ENCODE measurements at regions not wholly inside any gene's neighbourhood (a gene's known extent, or its start where the extent isn't known, plus 50 kb on each side); places are given as distances from the start of the nearest gene placed in this dataset.

DNA sequence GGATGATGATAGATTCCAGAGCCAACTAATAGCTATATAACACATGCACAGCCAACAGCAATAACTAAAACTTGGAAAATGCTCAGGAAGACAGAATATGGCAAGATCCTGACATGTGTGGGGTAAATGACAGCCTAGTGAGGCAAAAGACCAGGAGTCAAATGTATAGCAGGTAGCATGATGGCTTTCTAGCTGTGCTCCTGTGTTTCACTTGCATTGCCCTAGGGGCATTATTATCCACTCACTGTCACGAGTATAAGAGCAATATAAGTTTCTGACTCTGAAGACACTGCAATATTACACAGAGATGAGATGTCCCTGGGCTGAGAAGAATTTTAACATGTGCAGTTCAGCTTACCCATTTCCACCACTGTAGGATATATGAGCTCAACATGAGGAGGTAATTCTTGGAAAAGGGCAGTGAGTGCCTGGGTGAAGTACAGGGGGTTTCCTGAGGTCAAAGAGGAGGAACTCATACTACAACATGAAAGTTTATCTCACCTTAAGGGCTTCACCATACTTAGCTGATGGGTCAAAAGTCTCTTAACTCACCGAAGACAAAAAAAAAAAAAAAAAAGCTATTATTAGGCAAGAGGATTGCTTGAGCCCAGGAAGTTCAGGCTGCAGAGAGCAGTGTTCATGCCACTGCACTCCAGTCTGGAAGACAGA, 1385.6 kb upstream of the SLC39A10 start:
- no peaks in the 10 kb centered on the region for H3K36me3 ChIP-seq (ENCODE audit: insufficient read depth, low read length)
- H3K4me1 ChIP-seq (ENCODE audit: insufficient read depth, low read length): no peaks in the 10 kb centered on the region
- no peaks in the 10 kb centered on the region for H3K27me3 ChIP-seq (ENCODE audit: insufficient read depth, low read length, poor library complexity, severe bottlenecking)
- Mint-ChIP-seq H3K27me3 (no peaks in the 10 kb centered on the region), H3K36me3 (no peaks in the 10 kb centered on the region), H3K9me3 (peaks cover 0 to 1% (median 0%) of the 10 kb centered on the region in 5 donors), H3K27ac (no peak overlapping the region), H3K4me3 (no peak overlapping the region), H3K4me1 (no peaks in the 10 kb centered on the region)
- no peak for DNase-seq
- no peak overlapping the region for H3K27ac ChIP-seq (ENCODE audit: low read depth, low read length)
- H3K4me3 ChIP-seq (ENCODE audit: low read length): no peak overlapping the region
- ChIA-PET POLR2A (no interaction called here), CTCF (no interaction called here)
- H3K9me3 ChIP-seq (ENCODE audit: low read length): no peaks in the 10 kb centered on the region

DNA sequence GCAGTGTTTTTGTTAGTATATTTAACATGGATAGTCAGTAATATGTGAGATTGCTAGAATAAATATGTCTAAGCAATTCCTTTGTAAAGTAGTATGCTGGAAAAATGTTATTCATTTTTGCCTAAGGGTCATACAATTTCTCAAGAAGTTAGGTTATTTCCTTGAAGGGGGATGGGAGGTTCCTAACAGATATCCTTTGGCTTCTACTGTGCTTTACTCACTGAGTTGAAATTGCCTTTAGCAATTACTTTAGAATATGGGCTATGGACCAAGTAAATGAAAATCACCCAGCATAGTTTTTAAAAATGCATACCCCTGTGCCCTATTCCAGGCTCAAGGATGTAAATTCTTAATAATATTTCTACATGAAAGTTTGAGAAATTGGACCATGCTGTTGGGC, 1386.4 kb upstream of the SLC39A10 start:
- H3K4me1 Mint-ChIP-seq: no peaks in the 10 kb centered on the region
- POLR2A ChIA-PET: no interaction called here
- H3K27me3 Mint-ChIP-seq: peaks cover 0 to under 1% of the 10 kb centered on the region in 2 donors
- H3K4me3 Mint-ChIP-seq: no peak overlapping the region
- H3K27me3 ChIP-seq (ENCODE audit: insufficient read depth, low read length, poor library complexity, severe bottlenecking): no peaks in the 10 kb centered on the region
- CTCF ChIA-PET: no interaction called here
- no peak overlapping the region for H3K27ac ChIP-seq (ENCODE audit: low read depth, low read length)
- no peaks in the 10 kb centered on the region for H3K9me3 ChIP-seq (ENCODE audit: low read length)
- H3K27ac Mint-ChIP-seq: no peak overlapping the region
- no peak for DNase-seq
- peaks cover 0 to 1% (median 0%) of the 10 kb centered on the region in 5 donors for H3K9me3 Mint-ChIP-seq
- no peaks in the 10 kb centered on the region for H3K4me1 ChIP-seq (ENCODE audit: insufficient read depth, low read length)
- no peaks in the 10 kb centered on the region for H3K36me3 Mint-ChIP-seq
- no peak overlapping the region for H3K4me3 ChIP-seq (ENCODE audit: low read length)
- no peaks in the 10 kb centered on the region for H3K36me3 ChIP-seq (ENCODE audit: insufficient read depth, low read length)

DNA sequence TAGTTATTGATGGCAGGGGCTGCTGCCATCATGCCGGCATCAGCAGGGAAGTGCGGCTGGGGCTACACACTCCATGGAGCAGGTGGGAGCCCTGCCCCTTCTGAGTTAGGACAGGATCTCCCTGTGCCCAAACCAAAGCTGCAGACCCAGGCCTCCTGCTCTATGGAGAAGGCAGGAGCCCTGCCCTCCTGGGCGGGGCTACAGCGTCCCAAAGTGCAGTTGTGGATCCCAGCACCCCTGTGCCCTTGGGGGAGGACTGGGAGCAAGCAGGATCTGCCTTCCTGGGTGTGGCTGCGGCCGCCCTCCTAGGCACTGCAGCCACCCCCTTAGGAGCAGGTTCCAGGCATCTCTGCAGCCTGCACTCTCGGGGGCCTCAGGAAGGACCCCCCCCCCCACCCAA, 1392.4 kb upstream of the SLC39A10 start:
- Histone ChIP-seq H3K27ac (ENCODE audit: low read depth, low read length) (no peak overlapping the region), H3K36me3 (ENCODE audit: insufficient read depth, low read length) (no peaks in the 10 kb centered on the region), H3K9me3 (ENCODE audit: low read length) (no peaks in the 10 kb centered on the region), H3K4me1 (ENCODE audit: insufficient read depth, low read length) (no peaks in the 10 kb centered on the region), H3K27me3 (ENCODE audit: insufficient read depth, low read length, poor library complexity, severe bottlenecking) (no peaks in the 10 kb centered on the region), H3K4me3 (ENCODE audit: low read length) (no peak overlapping the region)
- H3K36me3 Mint-ChIP-seq: no peaks in the 10 kb centered on the region
- ChIA-PET CTCF (no interaction called here), POLR2A (no interaction called here)
- H3K27me3 Mint-ChIP-seq: peaks cover 0 to 2% of the 10 kb centered on the region in 2 donors
- H3K4me1 Mint-ChIP-seq: no peaks in the 10 kb centered on the region
- H3K9me3 Mint-ChIP-seq: peaks cover 0 to 1% (median 0%) of the 10 kb centered on the region in 5 donors
- H3K4me3 Mint-ChIP-seq: no peak overlapping the region
- no peak for DNase-seq
- no peak overlapping the region for H3K27ac Mint-ChIP-seq

DNA sequence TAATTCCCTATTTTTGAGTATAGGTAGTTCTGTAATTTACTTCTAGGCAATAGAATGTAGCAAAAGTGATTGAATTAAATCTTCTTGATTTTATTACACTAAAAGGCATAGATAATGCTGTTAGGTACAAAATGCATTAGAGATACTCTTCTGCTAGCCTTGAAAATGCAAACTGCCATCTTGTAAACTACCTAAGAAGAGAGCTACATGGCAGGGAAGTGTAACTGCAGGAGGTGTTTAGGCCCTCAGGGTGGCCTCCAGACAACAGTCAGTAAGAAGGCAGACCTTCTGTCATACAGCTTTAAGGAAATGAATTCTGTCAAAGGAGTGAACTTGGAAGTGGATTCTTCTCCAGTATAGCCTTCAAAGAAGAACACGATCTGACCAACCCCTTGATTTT, 1396.8 kb upstream of the SLC39A10 start:
- H3K27me3 ChIP-seq (ENCODE audit: insufficient read depth, low read length, poor library complexity, severe bottlenecking): no peaks in the 10 kb centered on the region
- Mint-ChIP-seq H3K27me3 (no peaks in the 10 kb centered on the region), H3K36me3 (no peaks in the 10 kb centered on the region), H3K4me1 (no peaks in the 10 kb centered on the region), H3K4me3 (no peak overlapping the region), H3K27ac (no peak overlapping the region), H3K9me3 (peaks cover 0 to 4% (median 0%) of the 10 kb centered on the region in 5 donors)
- no peak overlapping the region for H3K27ac ChIP-seq (ENCODE audit: low read depth, low read length)
- H3K9me3 ChIP-seq (ENCODE audit: low read length): no peaks in the 10 kb centered on the region
- no peaks in the 10 kb centered on the region for H3K4me1 ChIP-seq (ENCODE audit: insufficient read depth, low read length)
- H3K4me3 ChIP-seq (ENCODE audit: low read length): no peak overlapping the region
- ChIA-PET CTCF (no interaction called here), POLR2A (no interaction called here)
- no peaks in the 10 kb centered on the region for H3K36me3 ChIP-seq (ENCODE audit: insufficient read depth, low read length)
- no peak for DNase-seq

DNA sequence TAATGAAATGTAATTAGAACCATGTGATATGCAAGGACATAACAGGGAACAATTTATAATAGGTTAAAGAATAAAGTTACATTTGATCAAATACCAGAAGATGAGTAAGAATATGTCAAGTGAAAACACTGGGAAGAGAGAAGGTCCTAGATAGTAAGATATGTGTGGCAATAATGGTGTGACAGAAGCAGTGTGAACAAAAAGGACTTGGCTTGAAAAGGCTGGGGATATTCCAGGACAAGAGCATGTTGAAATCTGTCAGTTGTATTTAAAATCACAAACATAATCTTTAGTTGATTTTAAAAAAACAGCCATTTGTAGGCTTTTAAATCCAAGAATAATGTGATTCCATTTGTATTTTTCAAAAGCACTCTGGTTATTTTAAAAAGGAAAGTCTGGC, 1399.9 kb upstream of the SLC39A10 start:
- Histone ChIP-seq H3K4me3 (ENCODE audit: low read length) (no peak overlapping the region), H3K4me1 (ENCODE audit: insufficient read depth, low read length) (no peaks in the 10 kb centered on the region), H3K27me3 (ENCODE audit: insufficient read depth, low read length, poor library complexity, severe bottlenecking) (no peaks in the 10 kb centered on the region), H3K36me3 (ENCODE audit: insufficient read depth, low read length) (no peaks in the 10 kb centered on the region), H3K27ac (ENCODE audit: low read depth, low read length) (no peak overlapping the region), H3K9me3 (ENCODE audit: low read length) (no peaks in the 10 kb centered on the region)
- Mint-ChIP-seq H3K27ac (no peak overlapping the region), H3K9me3 (peaks cover 0 to 4% (median 0%) of the 10 kb centered on the region in 5 donors), H3K4me3 (no peak overlapping the region), H3K27me3 (no peaks in the 10 kb centered on the region), H3K4me1 (no peaks in the 10 kb centered on the region), H3K36me3 (no peaks in the 10 kb centered on the region)
- DNase-seq: no peak
- CTCF ChIA-PET: no interaction called here
- POLR2A ChIA-PET: no interaction called here

DNA sequence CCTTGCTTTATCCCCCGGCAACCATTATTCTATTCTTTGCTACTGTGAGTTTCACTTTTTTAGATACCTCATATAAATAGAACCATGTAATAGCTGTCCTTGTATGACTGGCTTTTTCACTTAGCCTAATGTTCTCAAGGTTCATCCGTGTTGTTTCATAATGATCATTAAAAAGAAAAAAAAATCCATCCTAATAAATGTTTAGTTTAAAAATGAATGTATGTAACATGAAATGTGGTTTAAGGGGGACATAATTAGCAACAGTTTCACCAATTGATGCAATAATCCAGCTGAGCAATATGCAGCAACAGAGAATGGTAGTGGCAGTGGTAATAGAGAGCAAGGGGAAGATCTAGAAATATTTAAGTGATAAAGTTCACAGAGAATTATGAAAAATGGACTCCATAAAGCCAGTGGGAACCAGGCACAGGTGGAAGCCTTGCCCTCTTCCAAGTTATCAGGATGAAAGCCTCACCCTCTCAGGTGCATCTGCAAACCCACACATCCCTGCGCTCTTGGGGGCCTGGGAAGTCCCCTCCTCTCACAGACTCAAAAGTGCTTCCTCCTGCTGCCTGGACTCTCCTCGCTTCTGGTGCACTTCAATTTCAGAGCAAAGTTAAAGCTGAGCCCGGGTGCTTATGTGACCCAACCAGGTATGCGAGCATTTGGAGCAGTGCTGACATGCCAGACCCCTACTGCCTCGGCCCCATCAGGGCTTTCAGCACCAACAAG, 1403.3 kb upstream of the SLC39A10 start:
- ChIA-PET POLR2A (no interaction called here), CTCF (no interaction called here)
- no peak for DNase-seq
- Histone ChIP-seq H3K36me3 (ENCODE audit: insufficient read depth, low read length) (no peaks in the 10 kb centered on the region), H3K4me1 (ENCODE audit: insufficient read depth, low read length) (no peaks in the 10 kb centered on the region), H3K27ac (ENCODE audit: low read depth, low read length) (no peak overlapping the region), H3K9me3 (ENCODE audit: low read length) (no peaks in the 10 kb centered on the region), H3K4me3 (ENCODE audit: low read length) (no peak overlapping the region), H3K27me3 (ENCODE audit: insufficient read depth, low read length, poor library complexity, severe bottlenecking) (no peaks in the 10 kb centered on the region)
- H3K27ac Mint-ChIP-seq: no peak overlapping the region
- H3K4me3 Mint-ChIP-seq: no peak overlapping the region
- no peaks in the 10 kb centered on the region for H3K4me1 Mint-ChIP-seq
- H3K9me3 Mint-ChIP-seq: peaks cover 0 to 4% (median 0%) of the 10 kb centered on the region in 5 donors
- H3K27me3 Mint-ChIP-seq: no peaks in the 10 kb centered on the region
- H3K36me3 Mint-ChIP-seq: no peaks in the 10 kb centered on the region

DNA sequence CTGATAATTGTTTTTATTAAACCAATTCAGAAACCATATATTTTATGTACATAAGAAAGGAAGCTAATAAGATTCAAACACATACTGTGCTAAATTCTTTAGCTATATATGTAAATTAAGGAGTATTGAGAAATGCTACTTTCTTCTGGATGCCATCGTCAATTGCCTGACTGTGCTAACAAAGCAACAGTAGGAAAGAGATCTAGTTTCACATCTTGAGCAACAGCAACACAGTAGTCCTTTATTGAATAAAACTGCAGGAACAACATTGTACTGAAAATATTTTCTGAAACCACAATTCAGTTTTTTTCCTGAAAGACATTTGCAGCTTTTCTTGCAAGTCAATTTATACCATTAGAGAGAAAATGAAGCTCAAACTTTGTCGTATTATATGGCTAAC, 1404.9 kb upstream of the SLC39A10 start:
- CTCF ChIA-PET: no interaction called here
- H3K4me3 ChIP-seq (ENCODE audit: low read length): no peak overlapping the region

DNA sequence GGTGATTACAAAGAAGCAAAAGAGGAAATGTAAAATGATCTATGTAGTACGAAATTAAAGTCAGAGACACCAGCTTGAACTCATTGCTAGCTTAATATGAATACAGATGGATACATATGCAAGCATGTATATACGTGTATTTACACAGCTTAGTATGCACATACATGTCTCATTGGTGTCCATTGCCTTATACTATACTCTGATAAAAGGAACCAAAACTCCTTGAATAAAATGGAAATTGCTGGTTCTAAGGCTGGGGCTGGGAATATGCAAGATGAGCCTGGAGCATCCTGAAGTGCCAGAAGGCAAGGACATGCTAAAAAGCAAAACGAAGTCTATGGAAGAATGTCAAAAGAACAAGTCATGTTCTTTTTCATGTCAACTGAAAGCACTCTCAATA, 1424.4 kb upstream of the SLC39A10 start:
- no peaks in the 10 kb centered on the region for H3K9me3 Mint-ChIP-seq

More for the DNA sequence above, 1404.9 kb upstream of the SLC39A10 start:
- Mint-ChIP-seq H3K9me3 (peaks cover 0 to 4% (median 0%) of the 10 kb centered on the region in 5 donors), H3K36me3 (no peaks in the 10 kb centered on the region), H3K4me3 (no peak overlapping the region), H3K27ac (no peak overlapping the region), H3K4me1 (no peaks in the 10 kb centered on the region), H3K27me3 (no peaks in the 10 kb centered on the region)
- H3K4me1 ChIP-seq (ENCODE audit: insufficient read depth, low read length): no peaks in the 10 kb centered on the region
- DNase-seq: no peak
- POLR2A ChIA-PET: no interaction called here
- no peaks in the 10 kb centered on the region for H3K36me3 ChIP-seq (ENCODE audit: insufficient read depth, low read length)
- H3K27ac ChIP-seq (ENCODE audit: low read depth, low read length): no peak overlapping the region
- H3K27me3 ChIP-seq (ENCODE audit: insufficient read depth, low read length, poor library complexity, severe bottlenecking): no peaks in the 10 kb centered on the region
- H3K9me3 ChIP-seq (ENCODE audit: low read length): no peaks in the 10 kb centered on the region

More for the DNA sequence above, 1424.4 kb upstream of the SLC39A10 start:
- Histone ChIP-seq H3K27ac (ENCODE audit: low read depth, low read length) (no peak overlapping the region), H3K9me3 (ENCODE audit: low read length) (no peaks in the 10 kb centered on the region), H3K4me1 (ENCODE audit: insufficient read depth, low read length) (no peaks in the 10 kb centered on the region), H3K27me3 (ENCODE audit: insufficient read depth, low read length, poor library complexity, severe bottlenecking) (no peaks in the 10 kb centered on the region), H3K36me3 (ENCODE audit: insufficient read depth, low read length) (no peaks in the 10 kb centered on the region), H3K4me3 (ENCODE audit: low read length) (no peak overlapping the region)
- no peak overlapping the region for H3K4me3 Mint-ChIP-seq
- H3K36me3 Mint-ChIP-seq: no peaks in the 10 kb centered on the region
- H3K27me3 Mint-ChIP-seq: no peaks in the 10 kb centered on the region
- no peaks in the 10 kb centered on the region for H3K4me1 Mint-ChIP-seq
- DNase-seq: no peak
- no peak overlapping the region for H3K27ac Mint-ChIP-seq
- POLR2A ChIA-PET: no interaction called here
- CTCF ChIA-PET: no interaction called here
